ENCODE measurements at regions not wholly inside any gene's neighbourhood (a gene's known extent, or its start where the extent isn't known, plus 50 kb on each side); places are given as distances from the start of the nearest gene placed in this dataset.
"Not testable (repeated sequence)": the region's sequence is repeated elsewhere in the genome, so short reads cannot be mapped to it uniquely, and the experiment has no call there.

DNA sequence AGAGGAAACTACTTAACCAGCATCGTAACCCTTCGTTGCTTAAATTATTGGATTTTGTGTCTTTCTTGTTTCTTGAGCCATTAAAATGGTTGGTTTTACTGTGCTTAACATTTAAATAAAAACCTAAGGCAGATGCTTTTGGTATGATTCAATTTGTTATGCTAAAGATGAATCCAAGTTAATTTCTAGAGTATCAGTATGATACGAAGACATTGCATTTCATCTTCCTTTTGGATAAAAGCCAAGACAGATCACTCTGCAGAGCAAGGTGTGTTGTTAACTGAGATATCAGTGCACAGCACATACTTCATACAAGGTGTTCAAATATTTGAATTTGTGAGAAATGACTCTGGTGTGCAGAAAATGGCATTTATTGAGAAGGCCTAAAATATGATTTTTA is 480.5 kb downstream of the PCNX1 start:
- Mint-ChIP-seq H3K27ac (no peak overlapping the region), H3K27me3 (no peaks in the 10 kb centered on the region), H3K36me3 (peaks cover 6% of the 10 kb centered on the region), H3K4me1 (peaks cover 45% of the 10 kb centered on the region), H3K9me3 (no peaks in the 10 kb centered on the region), H3K4me3 (no peak overlapping the region)

DNA sequence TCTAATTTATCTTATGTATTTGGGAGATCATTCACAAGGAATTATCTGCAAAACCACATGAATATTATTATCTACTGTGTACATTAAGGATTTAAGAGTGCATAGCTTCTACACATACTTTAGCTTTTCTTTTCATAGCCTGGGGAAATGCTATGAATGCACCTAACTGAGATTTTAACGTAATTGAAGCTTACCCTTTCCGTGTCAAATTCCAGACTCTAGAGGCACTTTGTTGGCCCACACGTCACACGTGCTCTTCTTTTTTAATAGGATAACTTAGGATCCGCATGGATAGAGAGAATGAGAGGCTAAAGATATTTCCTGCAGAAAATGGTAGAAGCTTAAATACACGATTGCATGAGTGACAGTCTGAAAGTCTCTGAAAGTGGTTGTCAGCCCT is 481.1 kb downstream of the PCNX1 start:
- H3K4me1 Mint-ChIP-seq, result peaks cover 39% of the 10 kb centered on the region
- no peak overlapping the region for H3K27ac Mint-ChIP-seq
- H3K36me3 Mint-ChIP-seq, result peaks cover 6% of the 10 kb centered on the region
- H3K4me3 Mint-ChIP-seq, result no peak overlapping the region
- H3K27me3 Mint-ChIP-seq, result no peaks in the 10 kb centered on the region
- H3K9me3 Mint-ChIP-seq, result no peaks in the 10 kb centered on the region

DNA sequence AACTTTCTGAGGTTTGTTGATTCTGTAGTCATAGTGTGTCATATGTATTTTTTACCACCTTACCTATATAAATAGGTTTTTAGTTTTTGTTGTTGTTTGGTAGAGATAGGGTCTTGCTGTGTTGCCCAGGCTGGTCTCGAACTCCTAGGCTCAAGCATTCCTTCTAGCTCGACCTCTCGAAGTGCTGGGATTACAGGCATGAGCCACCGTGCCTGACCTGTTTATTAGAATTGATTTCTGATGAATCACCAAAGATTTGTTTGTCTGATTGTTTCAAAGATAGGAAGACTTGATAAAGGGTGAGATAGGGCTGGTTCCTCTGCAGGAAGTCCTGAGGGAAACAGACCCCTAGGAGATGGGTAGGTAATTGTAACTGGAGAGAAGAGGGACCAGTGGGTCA is 481.6 kb downstream of the PCNX1 start:
- Mint-ChIP-seq H3K9me3 (no peaks in the 10 kb centered on the region), H3K4me1 (peaks cover 36% of the 10 kb centered on the region), H3K27ac (no peak overlapping the region), H3K36me3 (peaks cover 6% of the 10 kb centered on the region), H3K27me3 (no peaks in the 10 kb centered on the region), H3K4me3 (no peak overlapping the region)

DNA sequence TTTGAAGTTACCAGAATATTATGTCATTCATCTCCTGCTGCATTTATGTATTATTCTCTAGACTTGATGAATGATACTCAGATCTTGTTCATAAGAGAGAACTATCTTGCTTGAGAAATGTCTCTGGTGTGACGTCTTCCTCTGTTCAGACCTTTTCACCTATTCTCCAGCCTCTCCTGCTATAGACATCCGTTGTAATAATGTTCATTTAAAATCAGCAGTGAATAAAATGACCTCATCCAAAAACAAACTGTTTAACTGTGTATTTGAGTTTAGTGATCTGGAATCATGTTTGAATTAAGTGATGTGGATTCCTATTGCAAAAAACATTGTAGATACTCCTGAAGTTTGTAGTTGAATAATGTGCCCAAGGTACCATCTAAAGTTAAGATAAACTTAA is 487.1 kb downstream of the PCNX1 start:
- Mint-ChIP-seq H3K4me3 (no peak overlapping the region), H3K27me3 (no peaks in the 10 kb centered on the region), H3K9me3 (no peaks in the 10 kb centered on the region), H3K27ac (no peak overlapping the region), H3K4me1 (peaks cover 38% of the 10 kb centered on the region), H3K36me3 (peaks cover 3% of the 10 kb centered on the region)

DNA sequence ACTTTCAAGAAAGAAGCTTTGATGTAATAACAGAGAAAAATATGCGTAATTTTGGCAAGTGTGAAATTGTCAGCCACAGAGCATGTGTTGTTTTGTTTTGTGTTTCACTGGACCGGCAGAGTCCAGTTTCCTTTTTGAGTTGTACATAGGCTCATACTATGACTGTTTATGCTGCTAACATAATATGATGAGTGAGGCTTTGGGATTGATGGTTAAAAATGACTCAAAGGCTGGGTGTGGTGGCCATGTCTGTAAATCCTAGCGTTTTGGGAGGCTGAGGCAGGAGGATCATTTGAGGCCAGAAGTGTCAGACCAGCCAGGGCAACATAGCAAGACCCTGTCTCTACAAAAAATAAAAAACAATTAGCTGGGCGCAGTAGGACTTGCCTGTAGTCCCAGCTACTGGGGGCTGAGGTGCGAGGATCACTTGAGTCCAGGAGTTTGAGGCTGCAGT is 487.9 kb downstream of the PCNX1 start:
- peaks cover 41% of the 10 kb centered on the region for H3K4me1 Mint-ChIP-seq
- no peaks in the 10 kb centered on the region for H3K27me3 Mint-ChIP-seq
- peaks cover 3% of the 10 kb centered on the region for H3K36me3 Mint-ChIP-seq
- peak overlapping the region; percentile 3 for H3K27ac Mint-ChIP-seq
- no peak overlapping the region for H3K4me3 Mint-ChIP-seq
- H3K9me3 Mint-ChIP-seq, result no peaks in the 10 kb centered on the region

DNA sequence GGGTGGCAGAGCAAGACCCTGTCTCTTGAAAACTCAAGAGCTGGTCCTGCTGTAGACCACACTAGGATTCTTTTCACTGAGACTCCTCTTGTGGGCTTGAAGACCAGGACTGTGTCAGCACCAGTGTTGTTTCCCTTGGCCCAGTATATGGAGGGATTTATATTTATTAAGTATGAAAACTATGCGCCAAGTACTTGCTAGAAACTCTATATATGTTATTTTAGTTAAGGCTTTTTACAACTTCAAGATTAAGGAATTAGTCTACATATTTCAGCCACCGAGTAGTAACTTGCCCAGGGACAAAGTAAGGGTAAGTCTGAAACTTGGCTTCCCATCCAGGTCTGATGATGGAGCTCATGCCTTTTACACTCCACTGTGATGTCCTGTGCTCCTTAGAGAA is 488.4 kb downstream of the PCNX1 start:
- H3K4me1 Mint-ChIP-seq, result peaks cover 46% of the 10 kb centered on the region
- H3K27me3 Mint-ChIP-seq, result no peaks in the 10 kb centered on the region
- no peak overlapping the region for H3K27ac Mint-ChIP-seq
- H3K36me3 Mint-ChIP-seq, result peaks cover 3% of the 10 kb centered on the region
- H3K4me3 Mint-ChIP-seq, result no peak overlapping the region
- no peaks in the 10 kb centered on the region for H3K9me3 Mint-ChIP-seq

DNA sequence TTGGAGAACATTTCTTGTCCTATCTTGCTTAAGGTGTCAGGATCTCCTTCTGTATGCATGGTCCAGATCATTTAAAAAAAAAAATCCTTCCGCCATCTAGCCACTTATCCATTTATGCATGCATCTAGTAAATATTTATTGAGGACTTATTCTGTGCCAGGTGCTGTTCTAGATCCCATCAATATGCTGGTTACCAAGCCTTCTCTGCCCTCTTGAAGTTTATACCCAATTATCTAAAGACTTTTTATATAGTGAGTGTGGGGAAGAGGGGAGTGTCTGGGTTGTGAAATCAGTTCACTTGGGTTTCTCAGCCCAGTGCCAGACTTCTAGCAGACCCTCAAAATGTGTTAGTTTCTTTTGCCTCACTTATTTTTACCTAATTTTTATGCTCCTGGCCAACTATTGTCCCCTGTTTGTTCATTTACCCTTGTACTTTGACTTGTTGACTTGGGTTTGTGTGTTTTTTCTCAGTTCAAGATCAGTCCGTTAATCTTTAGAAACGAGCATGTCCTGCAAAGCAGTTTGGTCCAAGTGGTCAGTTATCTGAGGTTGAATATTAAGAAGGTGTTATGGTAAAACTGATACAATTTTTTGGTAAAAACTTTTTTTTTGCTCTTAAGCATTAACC is 488.9 kb downstream of the PCNX1 start:
- Mint-ChIP-seq H3K27ac (no peak overlapping the region), H3K4me3 (no peak overlapping the region), H3K27me3 (no peaks in the 10 kb centered on the region), H3K9me3 (no peaks in the 10 kb centered on the region), H3K36me3 (peaks cover 3% of the 10 kb centered on the region), H3K4me1 (peaks cover 50% of the 10 kb centered on the region)

DNA sequence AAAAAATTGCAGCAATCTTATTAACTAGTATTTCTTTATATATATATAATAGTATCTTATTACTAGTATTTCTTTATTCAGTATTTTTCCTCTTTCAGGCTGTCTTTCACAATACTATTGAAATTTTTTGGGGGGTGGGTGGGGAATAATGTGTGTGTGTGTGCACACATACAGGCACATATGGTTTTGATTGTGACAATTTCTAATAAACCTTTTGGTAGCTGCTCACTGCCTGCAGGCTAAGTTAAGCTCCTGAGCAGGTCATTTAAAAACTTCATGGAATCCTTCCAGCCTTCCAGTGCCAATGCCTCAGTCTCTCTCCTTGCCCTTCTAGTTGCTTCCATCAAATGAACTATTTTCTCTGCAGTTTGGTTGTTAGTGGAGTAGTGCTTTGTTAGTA is 490.1 kb downstream of the PCNX1 start:
- Mint-ChIP-seq H3K4me1 (peaks cover 50% of the 10 kb centered on the region), H3K9me3 (no peaks in the 10 kb centered on the region), H3K36me3 (no peaks in the 10 kb centered on the region), H3K4me3 (no peak overlapping the region), H3K27ac (no peak overlapping the region), H3K27me3 (no peaks in the 10 kb centered on the region)

- H3K27ac Mint-ChIP-seq, result peak overlapping the region; percentile 46
- no peaks in the 10 kb centered on the region for H3K36me3 Mint-ChIP-seq
- peaks cover 51% of the 10 kb centered on the region for H3K4me1 Mint-ChIP-seq
- H3K27me3 Mint-ChIP-seq, result no peaks in the 10 kb centered on the region
- no peaks in the 10 kb centered on the region for H3K9me3 Mint-ChIP-seq
- no peak overlapping the region for H3K4me3 Mint-ChIP-seq
Measured at GRCh38 chr14:71398450-71398849, 491.2 kb downstream of the PCNX1 start.

DNA sequence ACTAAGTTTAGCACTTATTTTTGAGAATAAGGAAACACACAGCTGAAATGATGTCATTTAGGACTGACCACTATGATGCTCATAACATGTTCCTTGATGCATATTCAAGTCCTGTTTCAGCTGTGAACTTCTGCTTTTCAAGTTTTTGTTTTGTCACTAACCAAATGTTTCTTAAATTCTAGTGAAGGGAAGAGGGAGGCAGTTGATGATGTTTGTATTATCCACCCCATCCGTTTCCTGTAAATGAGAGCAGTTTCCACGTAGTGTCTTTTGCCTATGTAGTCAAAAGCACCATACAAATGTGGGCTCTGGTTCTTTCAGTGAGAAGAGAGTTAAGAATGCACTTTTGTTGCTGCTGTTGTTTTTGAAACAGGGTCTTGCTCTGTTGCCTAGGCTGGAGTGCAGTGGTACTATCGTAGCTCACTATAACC is 491.8 kb downstream of the PCNX1 start:
- H3K9me3 Mint-ChIP-seq, result no peaks in the 10 kb centered on the region
- H3K36me3 Mint-ChIP-seq, result no peaks in the 10 kb centered on the region
- peak overlapping the region; percentile 27 for H3K4me3 Mint-ChIP-seq
- peak overlapping the region; percentile 46 for H3K27ac Mint-ChIP-seq
- peaks cover 54% of the 10 kb centered on the region for H3K4me1 Mint-ChIP-seq
- H3K27me3 Mint-ChIP-seq, result no peaks in the 10 kb centered on the region

- Mint-ChIP-seq H3K36me3 (peaks cover 2% of the 10 kb centered on the region), H3K27ac (peak overlapping the region; percentile 86), H3K27me3 (no peaks in the 10 kb centered on the region), H3K4me1 (peaks cover 52% of the 10 kb centered on the region), H3K4me3 (peak overlapping the region; percentile 39), H3K9me3 (no peaks in the 10 kb centered on the region)
Measured at GRCh38 chr14:71400871-71401321, 493.6 kb downstream of the PCNX1 start.

DNA sequence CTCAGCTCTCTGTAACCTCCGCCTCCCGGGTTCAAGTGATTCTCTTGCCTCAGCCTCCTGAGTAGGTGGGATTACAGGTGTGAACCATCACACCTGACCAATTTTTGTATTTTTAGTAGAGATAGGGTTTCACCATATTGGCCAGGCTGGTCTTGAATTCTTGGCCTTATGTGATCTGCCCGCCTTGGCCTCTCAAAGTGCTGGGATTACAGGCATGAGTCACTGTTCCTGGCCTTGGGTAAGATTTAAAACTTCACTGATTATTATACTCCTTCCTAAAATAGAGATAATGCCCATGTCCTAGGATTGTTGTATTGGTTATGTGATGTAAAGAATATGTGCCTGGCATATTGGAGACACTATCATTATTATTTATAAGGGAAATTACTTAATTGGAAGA is 495.2 kb downstream of the PCNX1 start:
- not testable (repeated sequence) for H3K36me3 Mint-ChIP-seq, H3K9me3 Mint-ChIP-seq, H3K27me3 Mint-ChIP-seq, H3K4me3 Mint-ChIP-seq, H3K27ac Mint-ChIP-seq
- H3K4me1 Mint-ChIP-seq, result peaks cover 47% of the 10 kb centered on the region

DNA sequence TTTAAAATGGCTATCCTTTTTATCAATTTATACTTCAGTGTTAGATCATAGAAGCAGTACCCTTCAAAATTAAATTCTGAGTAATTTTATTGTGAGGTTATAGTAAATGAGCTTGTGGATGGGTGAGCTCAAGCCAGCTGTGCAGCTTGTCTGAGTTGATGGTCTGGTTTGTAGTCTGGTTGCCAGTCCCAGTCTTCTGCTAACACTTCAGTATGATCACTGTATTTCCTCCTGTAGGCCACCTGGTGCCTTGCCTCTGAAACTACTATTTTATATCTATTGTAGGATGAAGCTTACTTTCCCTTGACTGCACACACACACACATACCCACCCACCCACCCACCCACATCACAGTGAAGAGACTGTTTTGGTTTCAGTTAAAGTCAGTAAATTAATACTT is 496.4 kb downstream of the PCNX1 start:
- H3K27me3 Mint-ChIP-seq, result no peaks in the 10 kb centered on the region

GRCh38 chr14:71405676-71406075 is 498.4 kb downstream of the PCNX1 start:
- Mint-ChIP-seq H3K27me3 (no peaks in the 10 kb centered on the region), H3K27ac (no peak overlapping the region), H3K4me3 (no peak overlapping the region), H3K9me3 (no peaks in the 10 kb centered on the region), H3K4me1 (peaks cover 49% of the 10 kb centered on the region), H3K36me3 (peaks cover 5% of the 10 kb centered on the region)

More for the DNA sequence above, 496.4 kb downstream of the PCNX1 start:
- Mint-ChIP-seq H3K4me3 (no peak overlapping the region), H3K36me3 (peaks cover 3% of the 10 kb centered on the region), H3K27ac (peak overlapping the region; percentile 41), H3K9me3 (no peaks in the 10 kb centered on the region), H3K4me1 (peaks cover 50% of the 10 kb centered on the region)

GRCh38 chr14:71408362-71409030 is 501.2 kb downstream of the PCNX1 start:
- Mint-ChIP-seq H3K9me3 (no peaks in the 10 kb centered on the region), H3K4me3 (no peak overlapping the region), H3K4me1 (peaks cover 55% of the 10 kb centered on the region), H3K36me3 (peaks cover 5% of the 10 kb centered on the region), H3K27ac (no peak overlapping the region), H3K27me3 (no peaks in the 10 kb centered on the region)

DNA sequence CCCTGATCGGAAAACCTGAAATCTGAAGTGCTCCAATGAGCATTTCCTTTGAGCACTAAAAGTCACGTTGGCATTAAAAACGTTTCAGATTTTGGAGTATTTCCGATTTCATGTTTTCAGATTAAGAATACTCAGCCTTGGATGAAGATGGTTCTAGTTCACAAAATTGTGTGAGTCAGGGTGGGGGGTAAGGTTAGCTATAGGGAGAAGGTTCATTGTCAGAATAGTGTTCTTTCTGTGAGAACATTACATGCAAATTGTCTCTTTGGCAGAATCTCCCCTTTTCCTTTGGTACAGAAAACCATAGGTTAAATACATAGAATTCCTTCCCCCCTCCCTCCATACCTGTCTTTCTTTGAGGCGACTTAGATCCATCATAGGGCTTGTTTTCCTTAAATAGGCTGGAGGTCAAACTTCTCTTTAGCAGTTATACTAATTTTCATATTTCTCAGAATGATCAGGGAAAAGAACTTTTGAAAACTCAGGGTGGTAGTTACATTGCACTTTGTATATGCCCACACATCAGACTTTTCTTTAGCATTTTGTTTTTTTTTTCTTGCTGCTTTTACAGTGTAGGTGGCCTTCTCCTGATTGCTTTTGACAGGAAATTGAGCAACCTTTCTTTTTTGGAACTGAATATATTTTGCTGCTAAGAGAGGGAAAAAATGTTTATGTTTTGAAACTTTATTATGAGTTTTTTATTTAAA is 503.5 kb downstream of the PCNX1 start:
- no peaks in the 10 kb centered on the region for H3K9me3 Mint-ChIP-seq
- H3K36me3 Mint-ChIP-seq, result peaks cover 6% of the 10 kb centered on the region
- H3K4me3 Mint-ChIP-seq, result no peak overlapping the region
- H3K27ac Mint-ChIP-seq, result peak overlapping the region; percentile 9
- peaks cover 45% of the 10 kb centered on the region for H3K4me1 Mint-ChIP-seq
- no peaks in the 10 kb centered on the region for H3K27me3 Mint-ChIP-seq

Measured in activated naive CD4-positive, alpha-beta T cell treated with anti-CD3 and anti-CD28 coated beads, Interleukin-2, amount 50 U/mL, for 24 hours (primary cell).